HepG2 (cell line): ENCODE measurements at regions not wholly inside any gene's neighbourhood (a gene's known extent, or its start where the extent isn't known, plus 50 kb on each side); places are given as distances from the start of the nearest gene placed in this dataset.

Experiments used
- BCL6 ChIP-seq: IDR thresholded peaks from 2 replicates; pipeline ENCODE4 v1.6.1; 2016; ENCODE audit warnings: missing genetic modification reagents, missing compliant biosample characterization
- BHLHE40 ChIP-seq: IDR thresholded peaks from 2 replicates; pipeline ENCODE4 v1.6.1; 2011; ENCODE audit warnings: low read length, improper control_type of control experiment
- CEBPB ChIP-seq: IDR thresholded peaks from 2 replicates; pipeline ENCODE4 v1.6.1; 2011; ENCODE audit warnings: low read depth, low read length, improper control_type of control experiment, borderline replicate concordance
- ETV5 ChIP-seq: IDR thresholded peaks from 2 replicates; pipeline ENCODE4 v1.6.1; 2018; ENCODE audit warnings: missing biosample characterization, missing genetic modification reagents, inconsistent platforms, borderline replicate concordance
- GABPB1 ChIP-seq: IDR thresholded peaks from 2 replicates; pipeline ENCODE4 v1.6.1; 2016; ENCODE audit warnings: mild to moderate bottlenecking, missing genetic modification reagents, moderate library complexity, missing compliant biosample characterization
- HNRNPH1 ChIP-seq: fragments of 200-400 bp; formaldehyde crosslinking; optimal IDR thresholded peaks from 2 replicates; pipeline ENCODE3; 2017; ENCODE audit warnings: mild to moderate bottlenecking, low read depth, low read length
- JUN ChIP-seq: sonication (generic); formaldehyde crosslinking; IDR thresholded peaks from 2 replicates; pipeline ENCODE4 v1.4.0; 2020; ENCODE audit warnings: mild to moderate bottlenecking, missing genetic modification reagents
- KAT8 ChIP-seq: IDR thresholded peaks from 2 replicates; pipeline ENCODE4 v1.6.1; 2016; ENCODE audit warnings: missing genetic modification reagents, missing compliant biosample characterization
- MAZ ChIP-seq, 2 experiments: sonication (generic) in 1 of 2; formaldehyde crosslinking in 1 of 2; IDR thresholded peaks; 2 replicates each; pipeline versions ENCODE4 v1.5.0 to v1.6.1; 2012 to 2020; ENCODE audit warnings: low read depth in 2 of 2, mild to moderate bottlenecking in 2 of 2, borderline replicate concordance in 1 of 2, improper control_type of control experiment in 1 of 2, low read length in 1 of 2, missing genetic modification reagents in 1 of 2, moderate library complexity in 1 of 2
- MTF1 ChIP-seq: sonication (generic); formaldehyde crosslinking; IDR thresholded peaks from 2 replicates; pipeline ENCODE4 v1.5.0; 2020; ENCODE audit warnings: missing genetic modification reagents
- MXD4 ChIP-seq: IDR thresholded peaks from 2 replicates; pipeline ENCODE4 v1.6.1; 2016; ENCODE audit warnings: mild to moderate bottlenecking, missing biosample characterization, missing genetic modification reagents
- POLR2A ChIP-seq, 2 experiments: IDR thresholded peaks; 2 replicates each; pipeline ENCODE4 v1.6.1; 2011; ENCODE audit warnings: low read depth in 2 of 2, low read length in 2 of 2, mild to moderate bottlenecking in 1 of 2, moderate library complexity in 1 of 2; ENCODE audit not compliant: insufficient read depth in 1 of 2
- PRMT3 ChIP-seq: sonication (generic); formaldehyde crosslinking; IDR thresholded peaks from 2 replicates; pipeline ENCODE4 v1.8.1; 2022; ENCODE audit warnings: low read depth, mild to moderate bottlenecking, moderate library complexity, missing genetic modification reagents, borderline replicate concordance
- RARA ChIP-seq: IDR thresholded peaks from 2 replicates; pipeline ENCODE4 v1.6.1; 2016; ENCODE audit warnings: missing genetic modification reagents, missing compliant biosample characterization
- RBM22 ChIP-seq: fragments of 200-400 bp; formaldehyde crosslinking; optimal IDR thresholded peaks from 2 replicates; pipeline ENCODE3; 2017; ENCODE audit warnings: mild to moderate bottlenecking, low read length, moderate library complexity
- RXRB ChIP-seq: IDR thresholded peaks from 2 replicates; pipeline ENCODE4 v1.6.1; 2016; ENCODE audit warnings: borderline replicate concordance, missing genetic modification reagents, missing compliant biosample characterization
- SOX6 ChIP-seq, 2 experiments: fragments of 450-650 bp in 1 of 2; sonication (generic) in 1 of 2; formaldehyde crosslinking in 1 of 2; IDR thresholded peaks; 2 replicates each; pipeline versions ENCODE4 v1.4.0 to v1.6.1; 2017 to 2020; ENCODE audit warnings: antibody characterized with exemption in 1 of 2, mild to moderate bottlenecking in 1 of 2, missing genetic modification reagents in 1 of 2
- ZBTB46 ChIP-seq: sonication (generic); formaldehyde crosslinking; IDR thresholded peaks from 2 replicates; pipeline ENCODE4 v1.4.0; 2020; ENCODE audit warnings: mild to moderate bottlenecking, missing genetic modification reagents, borderline replicate concordance
- ZNF263 ChIP-seq: sonication (generic); formaldehyde crosslinking; IDR thresholded peaks from 2 replicates; pipeline ENCODE4 v1.4.0; 2020; ENCODE audit warnings: missing genetic modification reagents
- ZNF441 ChIP-seq: sonication (generic); formaldehyde crosslinking; IDR thresholded peaks from 2 replicates; pipeline ENCODE4 v1.7.0; 2021; ENCODE audit warnings: missing genetic modification reagents, borderline replicate concordance
- ZNF724P ChIP-seq: sonication (generic); formaldehyde crosslinking; IDR thresholded peaks from 2 replicates; pipeline ENCODE4 v1.8.0; 2022; ENCODE audit warnings: missing genetic modification reagents, borderline replicate concordance
- ZSCAN30 ChIP-seq: sonication (generic); formaldehyde crosslinking; IDR thresholded peaks from 2 replicates; pipeline ENCODE4 v1.5.0; 2020; ENCODE audit warnings: mild to moderate bottlenecking, missing genetic modification reagents
- TF ChIP-seq, protein P1 (sequence below): sonication (generic); formaldehyde crosslinking; conservative IDR thresholded peaks from 2 replicates; pipeline ENCODE4 v1.8.0; 2022; ENCODE audit warnings: missing genetic modification reagents
- TF ChIP-seq, protein P2 (sequence below): IDR thresholded peaks from 2 replicates; pipeline ENCODE4 v1.6.1; 2016; ENCODE audit warnings: control low read depth
- TF ChIP-seq, protein P3 (sequence below): sonication (generic); formaldehyde crosslinking; IDR thresholded peaks from 2 replicates; pipeline ENCODE4 v1.9.0; 2021; ENCODE audit warnings: missing genetic modification reagents, mild to moderate bottlenecking, borderline replicate concordance

GRCh38 chr1:93814059-93814794 lies 64.8 kb downstream of the DNTTIP2 start (continued):
- TF ChIP-seq BCL6 (CRISPR knock-in tag) (0 out of 2 replicates have a peak, but pooled peaks have one; percentile 46), MAZ (IDR thresholded peaks at IDR 0.05; ENCODE audit: borderline replicate concordance, low read depth, low read length) (no peak), MAZ (CRISPR knock-in tag; IDR thresholded peaks at IDR 0.05; ENCODE audit: low read depth) (peak; percentile 61; the same call in 1 of the 2 replicates), ZNF724P (CRISPR knock-in tag) (no peak), HNRNPH1 (no peak), PRMT3 (CRISPR knock-in tag) (no peak), SOX6 (IDR thresholded peaks at IDR 0.05) (no peak), SOX6 (CRISPR knock-in tag; IDR thresholded peaks at IDR 0.05) (peak; percentile 32; the same call in 1 of the 2 replicates), ZBTB46 (CRISPR knock-in tag) (no peak), GABPB1 (no peak), MXD4 (CRISPR knock-in tag) (peak; percentile 61; the same call in 1 of the 2 replicates), MTF1 (CRISPR knock-in tag) (no peak), ZNF441 (no peak), CEBPB (peak; percentile 91), ZSCAN30 (CRISPR knock-in tag) (no peak), ETV5 (CRISPR knock-in tag) (peak; percentile 31; the same call in 1 of the 2 replicates), RARA (CRISPR knock-in tag) (0 out of 2 replicates have a peak, but pooled peaks have one; percentile 13), POLR2A (IDR thresholded peaks at IDR 0.05; ENCODE audit: insufficient read depth in 1 of 2, low read depth in 2 of 2, low read length in 2 of 2) (no peak), RBM22 (no peak), JUN (CRISPR knock-in tag) (no peak), ZNF263 (0 out of 2 replicates have a peak, but pooled peaks have one; percentile 31), KAT8 (CRISPR knock-in tag) (peak; percentile 60; the same call in 1 of the 2 replicates), RXRB (peak; percentile 86; the same call in 1 of the 2 replicates), BHLHE40 (peak; percentile 45; the same call in 1 of the 2 replicates)
- TF ChIP-seq, protein P1, sequence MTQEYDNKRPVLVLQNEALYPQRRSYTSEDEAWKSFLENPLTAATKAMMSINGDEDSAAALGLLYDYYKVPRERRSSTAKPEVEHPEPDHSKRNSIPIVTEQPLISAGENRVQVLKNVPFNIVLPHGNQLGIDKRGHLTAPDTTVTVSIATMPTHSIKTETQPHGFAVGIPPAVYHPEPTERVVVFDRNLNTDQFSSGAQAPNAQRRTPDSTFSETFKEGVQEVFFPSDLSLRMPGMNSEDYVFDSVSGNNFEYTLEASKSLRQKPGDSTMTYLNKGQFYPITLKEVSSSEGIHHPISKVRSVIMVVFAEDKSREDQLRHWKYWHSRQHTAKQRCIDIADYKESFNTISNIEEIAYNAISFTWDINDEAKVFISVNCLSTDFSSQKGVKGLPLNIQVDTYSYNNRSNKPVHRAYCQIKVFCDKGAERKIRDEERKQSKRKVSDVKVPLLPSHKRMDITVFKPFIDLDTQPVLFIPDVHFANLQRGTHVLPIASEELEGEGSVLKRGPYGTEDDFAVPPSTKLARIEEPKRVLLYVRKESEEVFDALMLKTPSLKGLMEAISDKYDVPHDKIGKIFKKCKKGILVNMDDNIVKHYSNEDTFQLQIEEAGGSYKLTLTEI = no peak
- TF ChIP-seq, protein P2, sequence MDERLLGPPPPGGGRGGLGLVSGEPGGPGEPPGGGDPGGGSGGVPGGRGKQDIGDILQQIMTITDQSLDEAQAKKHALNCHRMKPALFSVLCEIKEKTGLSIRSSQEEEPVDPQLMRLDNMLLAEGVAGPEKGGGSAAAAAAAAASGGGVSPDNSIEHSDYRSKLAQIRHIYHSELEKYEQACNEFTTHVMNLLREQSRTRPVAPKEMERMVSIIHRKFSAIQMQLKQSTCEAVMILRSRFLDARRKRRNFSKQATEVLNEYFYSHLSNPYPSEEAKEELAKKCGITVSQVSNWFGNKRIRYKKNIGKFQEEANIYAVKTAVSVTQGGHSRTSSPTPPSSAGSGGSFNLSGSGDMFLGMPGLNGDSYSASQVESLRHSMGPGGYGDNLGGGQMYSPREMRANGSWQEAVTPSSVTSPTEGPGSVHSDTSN (CRISPR knock-in tag) = no peak
- TF ChIP-seq, protein P3, sequence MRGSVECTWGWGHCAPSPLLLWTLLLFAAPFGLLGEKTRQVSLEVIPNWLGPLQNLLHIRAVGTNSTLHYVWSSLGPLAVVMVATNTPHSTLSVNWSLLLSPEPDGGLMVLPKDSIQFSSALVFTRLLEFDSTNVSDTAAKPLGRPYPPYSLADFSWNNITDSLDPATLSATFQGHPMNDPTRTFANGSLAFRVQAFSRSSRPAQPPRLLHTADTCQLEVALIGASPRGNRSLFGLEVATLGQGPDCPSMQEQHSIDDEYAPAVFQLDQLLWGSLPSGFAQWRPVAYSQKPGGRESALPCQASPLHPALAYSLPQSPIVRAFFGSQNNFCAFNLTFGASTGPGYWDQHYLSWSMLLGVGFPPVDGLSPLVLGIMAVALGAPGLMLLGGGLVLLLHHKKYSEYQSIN (CRISPR knock-in tag) = no peak
